IMR-90 (cell line): ENCODE measurements at regions not wholly inside any gene's neighbourhood (a gene's known extent, or its start where the extent isn't known, plus 50 kb on each side); places are given as distances from the start of the nearest gene placed in this dataset.
A peak's percentile ranks its signal among the peaks of the same experiment; 100 is the strongest.

ENCODE experiments used
- ATAC-seq: fragments of 200-7000 bp; cut with Tn5 transposase; 2 replicates; pipeline ENCODE4 v1.9.1; 2020; ENCODE audit warnings: low read depth, mild to moderate bottlenecking, moderate library complexity
- BruUV-seq: library from RNA; stranded (reverse); fragments of 400-500 nt; replicated peaks from 2 replicates; lab custom pipeline; 2021; lab: Mats Ljungman, UMichigan
- CTCF ChIA-PET: fragments of 300-600 bp; formaldehyde crosslinking; extraction: SDS; loops from one replicate; lab custom pipeline; 2021; ENCODE audit warnings: antibody characterized with exemption; lab: Yijun Ruan, JAX
- POLR2A ChIA-PET: fragments of 300-600 bp; sonication (Branson Sonifier 250); formaldehyde crosslinking; loops from one replicate; lab custom pipeline; 2022; ENCODE audit warnings: antibody characterized with exemption; ENCODE audit not compliant: unreplicated experiment; lab: Charles Lee
- DNase-seq: peaks from one replicate; pipeline ENCODE4 v3.0.0; 2013
- H2AFZ ChIP-seq: replicated peaks from 2 replicates; pipeline ENCODE3; 2013; ENCODE audit warnings: low read length, mild to moderate bottlenecking; ENCODE audit not compliant: poor library complexity
- H2AK5ac ChIP-seq: 2 replicates; pipeline ENCODE4 v1.6.1; 2013; ENCODE audit warnings: low read depth, low read length, inconsistent platforms
- H2AK9ac ChIP-seq: replicated peaks from 2 replicates; pipeline ENCODE3; 2013; ENCODE audit warnings: mild to moderate bottlenecking, low read depth, low read length, moderate library complexity; ENCODE audit not compliant: poor library complexity
- H2BK120ac ChIP-seq: 2 replicates; pipeline ENCODE4 v1.6.1; 2013; ENCODE audit warnings: low read depth, low read length, inconsistent platforms
- H2BK15ac ChIP-seq: 3 replicates; pipeline ENCODE4 v1.6.1; 2013; ENCODE audit warnings: low read depth, low read length, inconsistent platforms
- H2BK20ac ChIP-seq: 2 replicates; pipeline ENCODE4 v1.6.1; 2013; ENCODE audit warnings: low read depth, mild to moderate bottlenecking, inconsistent platforms, low read length, moderate library complexity
- H2BK5ac ChIP-seq: 2 replicates; pipeline ENCODE4 v1.6.1; 2013; ENCODE audit warnings: mild to moderate bottlenecking, low read depth, low read length, inconsistent platforms; ENCODE audit not compliant: poor library complexity, severe bottlenecking
- H3K14ac ChIP-seq: replicated peaks from 2 replicates; pipeline ENCODE4 v1.6.1; 2013; ENCODE audit warnings: low read depth, low read length, inconsistent platforms
- H3K18ac ChIP-seq: 2 replicates; pipeline ENCODE4 v1.6.1; 2013; ENCODE audit warnings: low read depth, low read length, control low read depth
- H3K23ac ChIP-seq: 2 replicates; pipeline ENCODE4 v1.6.1; 2013; ENCODE audit warnings: low read depth, low read length, inconsistent platforms
- H3K27ac ChIP-seq: 2 replicates; pipeline ENCODE4 v1.5.1; 2013; ENCODE audit warnings: mild to moderate bottlenecking, control low read depth, low read length; ENCODE audit not compliant: insufficient read depth
- H3K27me3 ChIP-seq: 2 replicates; pipeline ENCODE4 v1.6.1; 2013; ENCODE audit warnings: low read length; ENCODE audit not compliant: control insufficient read depth, insufficient read depth
- H3K36me3 ChIP-seq: 2 replicates; pipeline ENCODE4 v1.6.1; 2013; ENCODE audit warnings: low read length, mixed read lengths; ENCODE audit not compliant: control insufficient read depth, insufficient read depth
- H3K4ac ChIP-seq: 2 replicates; pipeline ENCODE4 v1.6.1; 2013; ENCODE audit warnings: low read depth, low read length, inconsistent platforms
- H3K4me1 ChIP-seq: 2 replicates; pipeline ENCODE4 v1.6.1; 2013; ENCODE audit warnings: low read length, mixed read lengths; ENCODE audit not compliant: control insufficient read depth, insufficient read depth
- H3K4me2 ChIP-seq: 2 replicates; pipeline ENCODE4 v1.6.1; 2013; ENCODE audit warnings: low read depth, mild to moderate bottlenecking, control low read depth, low read length, moderate library complexity
- H3K4me3 ChIP-seq: 2 replicates; pipeline ENCODE4 v1.5.1; 2013; ENCODE audit warnings: low read depth, mild to moderate bottlenecking, control low read depth, low read length, moderate library complexity; ENCODE audit not compliant: insufficient read depth
- H3K56ac ChIP-seq: 2 replicates; pipeline ENCODE4 v1.6.1; 2013; ENCODE audit warnings: low read length, inconsistent platforms; ENCODE audit not compliant: insufficient read depth; ENCODE audit errors: extremely low read depth
- H3K79me1 ChIP-seq, 2 experiments: 2 replicates each; pipeline ENCODE4 v1.6.1; 2013; ENCODE audit warnings: low read length in 2 of 2, inconsistent platforms in 1 of 2, low read depth in 1 of 2
- H3K9ac ChIP-seq: 2 replicates; pipeline ENCODE4 v1.6.1; 2013; ENCODE audit warnings: low read depth, low read length, control low read depth
- H3K9me1 ChIP-seq: 2 replicates; pipeline ENCODE4 v1.6.1; 2013; ENCODE audit warnings: low read length, inconsistent platforms; ENCODE audit not compliant: insufficient read depth
- H3K9me3 ChIP-seq: 2 replicates; pipeline ENCODE4 v1.6.1; 2013; ENCODE audit warnings: low read length; ENCODE audit not compliant: control insufficient read depth, insufficient read depth
- H4K20me1 ChIP-seq: 2 replicates; pipeline ENCODE4 v1.6.1; 2013; ENCODE audit warnings: low read length, inconsistent platforms; ENCODE audit not compliant: insufficient read depth
- H4K5ac ChIP-seq: 2 replicates; pipeline ENCODE4 v1.6.1; 2013; ENCODE audit warnings: mild to moderate bottlenecking, low read depth, low read length, control low read depth
- H4K8ac ChIP-seq, 2 experiments: 2 replicates each; pipeline ENCODE4 v1.6.1; 2013; ENCODE audit warnings: low read depth in 2 of 2, low read length in 2 of 2, control low read depth in 1 of 2, inconsistent platforms in 1 of 2
- H4K91ac ChIP-seq: 2 replicates; pipeline ENCODE4 v1.6.1; 2013; ENCODE audit warnings: low read depth, low read length, inconsistent platforms; ENCODE audit not compliant: insufficient read depth
- BHLHE40 ChIP-seq: fragments of 150-350 bp; IDR thresholded peaks from 2 replicates; pipeline ENCODE4 v1.6.1; 2016; ENCODE audit warnings: mild to moderate bottlenecking, low read depth, low read length
- CEBPB ChIP-seq: IDR thresholded peaks from 2 replicates; pipeline ENCODE4 v1.6.1; 2012; ENCODE audit warnings: low read depth, low read length, improper control_type of control experiment
- CHD1 ChIP-seq: IDR thresholded peaks from 2 replicates; pipeline ENCODE4 v1.6.1; 2012; ENCODE audit warnings: low read depth, low read length, improper control_type of control experiment
- CTCF ChIP-seq: conservative IDR thresholded peaks from 2 replicates; pipeline ENCODE4 v1.5.1; 2012; ENCODE audit warnings: mild to moderate bottlenecking, low read depth, low read length, improper control_type of control experiment
- ELK1 ChIP-seq: fragments of 150-350 bp; IDR thresholded peaks from 2 replicates; pipeline ENCODE4 v1.6.1; 2016; ENCODE audit warnings: low read depth, mild to moderate bottlenecking, low read length, moderate library complexity, borderline replicate concordance
- FOS ChIP-seq: fragments of 150-350 bp; IDR thresholded peaks from 2 replicates; pipeline ENCODE4 v1.6.1; 2016; ENCODE audit warnings: low read depth, low read length
- MAFK ChIP-seq: IDR thresholded peaks from 2 replicates; pipeline ENCODE4 v1.6.1; 2012; ENCODE audit warnings: low read depth, low read length, improper control_type of control experiment
- MAZ ChIP-seq: IDR thresholded peaks from 2 replicates; pipeline ENCODE4 v1.6.1; 2012; ENCODE audit warnings: low read depth, mild to moderate bottlenecking, low read length, improper control_type of control experiment, moderate library complexity, borderline replicate concordance
- NFE2L2 ChIP-seq: fragments of 150-350 bp; IDR thresholded peaks from 2 replicates; pipeline ENCODE4 v1.6.1; 2016; ENCODE audit warnings: low read depth, mild to moderate bottlenecking, low read length
- POLR2A ChIP-seq: IDR thresholded peaks from 2 replicates; pipeline ENCODE4 v1.6.1; 2012; ENCODE audit warnings: mild to moderate bottlenecking, low read depth, low read length
- RAD21 ChIP-seq: IDR thresholded peaks from 2 replicates; pipeline ENCODE4 v1.6.1; 2012; ENCODE audit warnings: low read length, improper control_type of control experiment
- RCOR1 ChIP-seq: IDR thresholded peaks from 2 replicates; pipeline ENCODE4 v1.6.1; 2012; ENCODE audit warnings: mild to moderate bottlenecking, low read length, improper control_type of control experiment; ENCODE audit not compliant: insufficient replicate concordance
- USF2 ChIP-seq: fragments of 150-350 bp; IDR thresholded peaks from 2 replicates; pipeline ENCODE4 v1.6.1; 2017; ENCODE audit warnings: mild to moderate bottlenecking, antibody characterized with exemption, low read length, low read depth
- dilution Hi-C: fragments of 300-500 bp; cut with HindIII; formaldehyde crosslinking; loops from one replicate; pipeline ENCODE4 v1.14.3; 2018; ENCODE audit warnings: low sequenced_read_pairs; ENCODE audit not compliant: unreplicated experiment
- in situ Hi-C: fragments of 300-500 bp; cut with MboI; formaldehyde crosslinking; loops from 3 replicates; pipeline ENCODE4 v1.14.3; 2019; ENCODE audit warnings: low sequenced_read_pairs, inconsistent platforms, mixed read lengths
- intact Hi-C: fragments of 100-400 bp; cut with micrococcal nuclease; formaldehyde crosslinking; loops from 2 replicates; pipeline ENCODE4 v1.10.0; 2022

GRCh38 chr1:119220991-119221390 lies 80.5 kb upstream of the WARS2 start:
- H2BK120ac ChIP-seq = no peak overlapping the region
- no peak overlapping the region for H3K18ac ChIP-seq
- H3K27me3 ChIP-seq = no peaks in the 10 kb centered on the region
- no peak overlapping the region for H4K91ac ChIP-seq
- no peak overlapping the region for H2BK15ac ChIP-seq
- no peak overlapping the region for H3K9ac ChIP-seq
- H2AK5ac ChIP-seq = no peak overlapping the region
- no peak overlapping the region for H2BK5ac ChIP-seq
- no peak overlapping the region for H4K5ac ChIP-seq
- no peaks in the 10 kb centered on the region for H3K9me1 ChIP-seq
- H2AK9ac ChIP-seq = no peak overlapping the region
- dilution Hi-C loops = no loop called here
- H3K4ac ChIP-seq = no peak overlapping the region
- no peaks in the 10 kb centered on the region for H3K9me3 ChIP-seq
- ChIA-PET CTCF (no interaction called here), POLR2A (no interaction called here)
- H3K56ac ChIP-seq = no peak overlapping the region
- peak; percentile 56 for ATAC-seq
- BruUV-seq = no TSS peak
- no peaks in the 10 kb centered on the region; the same call in 1 of the 2 replicates for H3K4me1 ChIP-seq
- H3K27ac ChIP-seq = no peak overlapping the region
- no peak overlapping the region for H3K4me2 ChIP-seq
- H4K8ac ChIP-seq = no peak overlapping the region
- H2AFZ ChIP-seq = no peak overlapping the region
- no peaks in the 10 kb centered on the region for H3K36me3 ChIP-seq
- in situ Hi-C loops = no loop called here
- H3K79me1 ChIP-seq = no peaks in the 10 kb centered on the region
- H2BK20ac ChIP-seq = no peak overlapping the region
- intact Hi-C loops = no loop called here
- TF ChIP-seq RCOR1 (no peak), MAZ (no peak), BHLHE40 (no peak), CEBPB (no peak), POLR2A (no peak), USF2 (no peak), MAFK (no peak), CTCF (no peak), NFE2L2 (no peak), CHD1 (no peak), ELK1 (no peak), FOS (no peak), RAD21 (no peak)
- no peak overlapping the region for H3K23ac ChIP-seq
- DNase-seq = peak; percentile 51
- no peak overlapping the region for H3K14ac ChIP-seq
- no peaks in the 10 kb centered on the region for H4K20me1 ChIP-seq
- H3K4me3 ChIP-seq = no peak overlapping the region
